ENCODE measurements at regions not wholly inside any gene's neighbourhood (a gene's known extent, or its start where the extent isn't known, plus 50 kb on each side); places are given as distances from the start of the nearest gene placed in this dataset.
A peak's percentile ranks its signal among the peaks of the same experiment; 100 is the strongest.
"Not testable (repeated sequence)": the region's sequence is repeated elsewhere in the genome, so short reads cannot be mapped to it uniquely, and the experiment has no call there.

DNA sequence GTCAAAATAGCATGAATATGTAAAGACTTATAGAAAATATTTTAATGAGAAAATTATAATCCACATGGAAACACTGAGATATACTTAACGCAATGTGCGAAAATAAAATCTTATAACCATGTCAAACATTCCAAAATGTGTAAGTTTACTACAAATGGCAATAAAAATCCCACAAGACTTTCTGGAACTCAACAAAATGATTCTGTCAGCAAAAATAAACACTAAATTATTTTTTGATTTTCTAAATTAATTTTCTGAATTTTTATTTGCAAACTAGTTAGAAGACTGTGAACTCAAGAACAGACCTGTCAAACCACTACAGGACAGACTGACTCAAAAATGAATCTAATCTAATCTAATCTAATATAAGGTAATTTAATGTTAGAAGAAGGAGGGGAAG is 160.8 kb upstream of the KCTD7 start:
- Mint-ChIP-seq H3K4me1 (no peaks in the 10 kb centered on the region), H3K36me3 (peaks cover 8% of the 10 kb centered on the region), H3K27ac (no peak overlapping the region), H3K9me3 (no peaks in the 10 kb centered on the region), H3K27me3 (no peaks in the 10 kb centered on the region), H3K4me3 (no peak overlapping the region)
- DNase-seq (ENCODE audit: low spot score in 2 of 2) (no peak), ATAC-seq (ENCODE audit: low read depth) (no peak)

DNA sequence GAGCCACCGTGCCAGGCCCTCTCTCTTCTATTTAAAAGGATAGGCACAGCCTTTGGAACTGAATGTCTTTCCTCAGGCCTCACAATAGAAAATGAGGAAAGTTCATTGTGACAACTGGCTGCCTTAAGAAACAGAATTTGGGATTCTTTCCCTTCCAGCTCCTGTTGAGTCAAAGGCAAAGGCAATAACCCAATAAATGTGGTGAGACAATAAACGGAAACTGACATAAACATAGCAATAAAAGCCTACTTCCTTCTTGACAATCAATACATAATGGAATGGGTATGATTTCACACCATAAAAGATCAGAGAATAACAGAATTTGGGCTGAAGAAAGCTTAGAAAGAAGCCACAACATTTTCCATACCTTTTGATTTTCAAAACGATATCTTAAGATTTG is 155.6 kb upstream of the KCTD7 start:
- not testable (repeated sequence) for H3K4me3 Mint-ChIP-seq; ATAC-seq (ENCODE audit: low read depth); H3K4me1 Mint-ChIP-seq; H3K27me3 Mint-ChIP-seq; H3K27ac Mint-ChIP-seq; DNase-seq (ENCODE audit: low spot score in 2 of 2); H3K9me3 Mint-ChIP-seq
- H3K36me3 Mint-ChIP-seq, result peaks cover 19% of the 10 kb centered on the region

DNA sequence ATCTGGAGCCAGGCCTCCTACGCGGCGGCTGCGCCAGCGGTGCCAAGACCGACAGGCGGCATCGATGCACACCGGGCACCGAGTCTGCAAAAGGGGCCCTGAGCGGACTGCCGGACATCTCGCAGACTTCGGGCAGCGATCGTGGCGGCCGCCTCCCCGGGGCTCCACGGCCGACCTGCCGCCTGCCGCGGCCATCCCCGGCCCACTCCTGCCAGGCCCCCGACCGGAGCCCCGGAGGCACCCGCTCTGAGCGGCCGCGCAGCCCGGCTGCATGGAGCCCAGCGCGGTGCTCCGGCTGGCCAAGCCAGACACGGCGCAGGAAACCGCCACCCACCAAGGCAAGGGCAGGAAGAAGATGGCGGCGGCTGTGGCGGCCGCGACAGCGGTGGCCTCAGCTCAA is 154.2 kb upstream of the KCTD7 start:
- ATAC-seq (ENCODE audit: low read depth) (no peak), DNase-seq (ENCODE audit: low spot score in 2 of 2) (no peak)
- no peaks in the 10 kb centered on the region for H3K27me3 Mint-ChIP-seq
- H3K4me3 Mint-ChIP-seq, result no peak overlapping the region
- peaks cover 23% of the 10 kb centered on the region for H3K36me3 Mint-ChIP-seq
- H3K4me1 Mint-ChIP-seq, result no peaks in the 10 kb centered on the region
- no peaks in the 10 kb centered on the region for H3K9me3 Mint-ChIP-seq
- H3K27ac Mint-ChIP-seq, result no peak overlapping the region

DNA sequence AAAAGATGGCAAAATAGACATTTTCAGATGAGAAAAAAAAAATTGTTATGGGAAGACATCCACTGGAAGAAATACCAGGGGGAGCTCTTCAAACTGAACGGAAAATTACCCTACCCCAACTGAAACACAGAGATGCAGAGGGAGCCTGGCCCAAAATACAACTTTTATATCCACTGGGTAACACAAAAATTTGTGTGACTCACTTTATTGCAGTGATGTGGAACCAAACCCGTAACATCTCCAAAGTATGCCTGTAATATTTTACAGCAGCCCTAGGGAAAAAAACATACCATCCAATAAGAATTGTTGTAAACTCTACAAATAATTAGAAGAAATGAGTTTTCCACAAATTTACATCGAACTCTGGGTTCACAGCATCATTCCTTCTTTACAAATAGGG is 152.6 kb upstream of the KCTD7 start:
- not testable (repeated sequence) for H3K4me3 Mint-ChIP-seq; ATAC-seq (ENCODE audit: low read depth); H3K9me3 Mint-ChIP-seq; H3K27me3 Mint-ChIP-seq; DNase-seq (ENCODE audit: low spot score in 2 of 2); H3K4me1 Mint-ChIP-seq; H3K27ac Mint-ChIP-seq
- peaks cover 31% of the 10 kb centered on the region for H3K36me3 Mint-ChIP-seq

GRCh38 chr7:66477822-66478397 is 150.8 kb upstream of the KCTD7 start:
- not testable (repeated sequence) for DNase-seq (ENCODE audit: low spot score in 2 of 2); H3K9me3 Mint-ChIP-seq; H3K27me3 Mint-ChIP-seq; H3K4me1 Mint-ChIP-seq; ATAC-seq (ENCODE audit: low read depth); H3K4me3 Mint-ChIP-seq; H3K27ac Mint-ChIP-seq
- peaks cover 33% of the 10 kb centered on the region for H3K36me3 Mint-ChIP-seq

- H3K4me1 Mint-ChIP-seq; DNase-seq (ENCODE audit: low spot score in 2 of 2); H3K9me3 Mint-ChIP-seq; H3K27me3 Mint-ChIP-seq; ATAC-seq (ENCODE audit: low read depth); H3K4me3 Mint-ChIP-seq; H3K27ac Mint-ChIP-seq: not testable (repeated sequence)
- peaks cover 38% of the 10 kb centered on the region for H3K36me3 Mint-ChIP-seq
Observed at GRCh38 chr7:66481229-66481628, 147.5 kb upstream of the KCTD7 start.

- not testable (repeated sequence) for H3K27me3 Mint-ChIP-seq; H3K27ac Mint-ChIP-seq; H3K36me3 Mint-ChIP-seq; DNase-seq (ENCODE audit: low spot score in 2 of 2); H3K4me1 Mint-ChIP-seq; ATAC-seq (ENCODE audit: low read depth); H3K9me3 Mint-ChIP-seq; H3K4me3 Mint-ChIP-seq
Observed at GRCh38 chr7:66489065-66489464, 139.6 kb upstream of the KCTD7 start.

- H3K27ac Mint-ChIP-seq; H3K27me3 Mint-ChIP-seq; H3K9me3 Mint-ChIP-seq; ATAC-seq (ENCODE audit: low read depth); DNase-seq (ENCODE audit: low spot score in 2 of 2); H3K4me1 Mint-ChIP-seq; H3K4me3 Mint-ChIP-seq; H3K36me3 Mint-ChIP-seq: not testable (repeated sequence)
Observed at GRCh38 chr7:66489741-66490140, 138.9 kb upstream of the KCTD7 start.

DNA sequence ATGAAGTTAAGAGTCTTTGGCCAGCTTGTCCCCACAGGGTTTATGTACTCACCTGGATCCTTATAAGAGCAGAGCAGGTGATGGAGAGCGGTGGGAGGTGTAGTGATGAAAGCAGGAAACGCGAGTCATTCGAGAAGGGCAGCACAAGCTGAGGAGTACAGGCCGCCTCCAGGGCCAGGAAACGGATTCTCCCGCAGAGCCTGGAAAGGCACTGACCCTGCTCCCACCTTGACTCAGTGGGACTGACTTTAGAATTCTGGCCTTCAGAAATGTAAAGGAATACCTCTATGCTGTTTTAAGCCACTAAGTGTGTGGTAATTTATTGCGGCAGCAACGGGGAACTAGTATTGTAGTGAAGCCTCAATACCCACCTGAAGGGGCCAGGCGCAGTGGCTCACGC is 137.7 kb upstream of the KCTD7 start:
- H3K36me3 Mint-ChIP-seq; H3K27ac Mint-ChIP-seq; H3K4me1 Mint-ChIP-seq; DNase-seq (ENCODE audit: low spot score in 2 of 2); H3K27me3 Mint-ChIP-seq; ATAC-seq (ENCODE audit: low read depth); H3K9me3 Mint-ChIP-seq; H3K4me3 Mint-ChIP-seq: not testable (repeated sequence)

DNA sequence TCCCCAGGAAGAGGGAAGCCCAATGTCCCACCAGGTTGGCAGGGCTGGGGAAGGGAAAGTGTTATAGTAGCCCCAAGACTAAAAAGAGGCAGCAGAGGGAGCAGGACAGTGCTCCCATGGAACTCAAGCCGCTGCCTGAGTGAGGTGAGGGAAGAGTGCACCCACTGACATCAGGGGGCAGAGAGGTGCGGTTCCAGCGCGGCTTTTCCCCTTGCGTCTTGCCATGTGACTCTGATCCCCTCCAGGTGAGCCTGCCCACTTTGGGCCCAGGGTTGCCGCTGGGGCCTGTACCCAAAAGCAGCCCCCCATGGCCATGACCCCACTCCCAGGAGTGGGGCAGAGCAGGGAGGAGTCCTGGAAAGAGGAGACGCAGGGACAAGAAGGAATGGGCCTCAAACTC is 136.3 kb upstream of the KCTD7 start:
- H3K9me3 Mint-ChIP-seq; H3K36me3 Mint-ChIP-seq; ATAC-seq (ENCODE audit: low read depth); H3K4me1 Mint-ChIP-seq; H3K27me3 Mint-ChIP-seq; DNase-seq (ENCODE audit: low spot score in 2 of 2): not testable (repeated sequence)
- H3K27ac Mint-ChIP-seq, result peak overlapping the region; percentile 88
- H3K4me3 Mint-ChIP-seq, result peak overlapping the region; percentile 91

DNA sequence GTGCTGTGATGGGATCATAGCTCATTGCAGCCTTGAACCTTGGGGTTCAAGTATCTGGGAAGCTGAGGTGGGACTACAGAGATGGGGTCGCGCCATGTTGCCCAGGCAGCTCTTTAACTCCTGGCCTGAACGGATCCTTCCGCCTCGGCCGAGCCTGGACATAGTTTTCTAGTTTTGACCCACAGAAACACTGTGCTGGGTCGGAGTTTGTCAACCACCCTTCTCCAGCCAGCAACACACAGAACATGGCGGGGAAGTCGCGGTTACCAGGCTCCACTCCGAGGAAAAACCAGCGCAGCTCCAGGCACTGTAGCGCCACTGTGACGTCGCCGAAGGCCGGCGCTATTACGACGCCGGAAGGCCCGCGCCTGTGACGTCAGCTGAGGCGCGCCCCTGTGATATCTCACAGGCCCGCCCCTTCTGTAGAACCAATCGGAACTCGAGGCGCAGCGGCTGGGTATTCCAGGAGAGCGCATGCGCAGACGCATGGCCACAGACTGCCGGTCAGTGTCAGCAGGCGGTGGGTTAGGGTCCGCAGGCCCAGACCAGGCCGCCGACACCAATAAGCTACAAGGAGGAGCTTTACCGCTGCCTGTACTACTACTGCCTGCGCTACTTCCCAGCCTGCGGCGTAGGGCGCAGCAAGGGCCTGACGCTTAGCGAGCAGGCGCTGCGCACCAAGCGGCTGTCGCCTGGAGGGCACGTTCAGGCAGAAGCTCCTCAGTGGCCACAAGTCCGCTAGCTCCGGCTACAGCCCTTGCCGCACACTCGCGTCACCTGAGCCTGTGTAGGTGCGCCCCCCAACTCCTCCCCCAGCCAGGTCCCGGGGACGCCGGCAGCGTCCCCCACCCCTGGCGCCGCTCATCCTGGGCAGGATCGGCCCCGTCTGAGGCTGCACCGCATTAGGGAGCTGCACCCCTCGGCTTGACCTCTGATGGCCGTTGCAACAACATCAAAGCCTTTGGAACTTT is 135.2 kb upstream of the KCTD7 start:
- no peaks in the 10 kb centered on the region for H3K27me3 Mint-ChIP-seq
- H3K36me3 Mint-ChIP-seq, result peaks cover 3% of the 10 kb centered on the region
- DNase-seq (ENCODE audit: low spot score in 2 of 2) (peak; percentile 95), ATAC-seq (ENCODE audit: low read depth) (peak; percentile 94)
- H3K4me3 Mint-ChIP-seq, result peak overlapping the region; percentile 91
- peak overlapping the region; percentile 98 for H3K27ac Mint-ChIP-seq
- no peaks in the 10 kb centered on the region for H3K9me3 Mint-ChIP-seq
- peaks cover 3% of the 10 kb centered on the region for H3K4me1 Mint-ChIP-seq

- Mint-ChIP-seq H3K4me3 (no peak overlapping the region), H3K9me3 (no peaks in the 10 kb centered on the region), H3K4me1 (peaks cover 3% of the 10 kb centered on the region), H3K36me3 (peaks cover 2% of the 10 kb centered on the region), H3K27ac (no peak overlapping the region), H3K27me3 (no peaks in the 10 kb centered on the region)
- ATAC-seq (ENCODE audit: low read depth) (no peak), DNase-seq (ENCODE audit: low spot score in 2 of 2) (no peak)
Observed at GRCh38 chr7:66497346-66497745, 131.3 kb upstream of the KCTD7 start.

- no peaks in the 10 kb centered on the region for H3K9me3 Mint-ChIP-seq
- no peak overlapping the region for H3K27ac Mint-ChIP-seq
- ATAC-seq (ENCODE audit: low read depth) (no peak), DNase-seq (ENCODE audit: low spot score in 2 of 2) (no peak)
- H3K27me3 Mint-ChIP-seq, result peaks cover 2% of the 10 kb centered on the region
- peaks cover 3% of the 10 kb centered on the region for H3K4me1 Mint-ChIP-seq
- H3K4me3 Mint-ChIP-seq, result no peak overlapping the region
- H3K36me3 Mint-ChIP-seq, result peaks cover 2% of the 10 kb centered on the region
Observed at GRCh38 chr7:66500087-66500486, 128.6 kb upstream of the KCTD7 start.

GRCh38 chr7:66502230-66503035 is 126.2 kb upstream of the KCTD7 start:
- no peaks in the 10 kb centered on the region for H3K9me3 Mint-ChIP-seq
- peaks cover 3% of the 10 kb centered on the region for H3K27me3 Mint-ChIP-seq
- peaks cover 3% of the 10 kb centered on the region for H3K4me1 Mint-ChIP-seq
- H3K4me3 Mint-ChIP-seq, result no peak overlapping the region
- ATAC-seq (ENCODE audit: low read depth), result no peak
- no peak overlapping the region for H3K27ac Mint-ChIP-seq
- no peaks in the 10 kb centered on the region for H3K36me3 Mint-ChIP-seq
- DNase-seq (ENCODE audit: low spot score in 2 of 2), result no peak
